GM19463 (cell line): ENCODE measurements at regions not wholly inside any gene's neighbourhood (a gene's known extent, or its start where the extent isn't known, plus 50 kb on each side); places are given as distances from the start of the nearest gene placed in this dataset.

Experiments used
- ATAC-seq: cut with Tn5 transposase; IDR thresholded peaks from one replicate; pipeline ENCODE4 v1.9.1; 2021; ENCODE audit warnings: mild to moderate bottlenecking, moderate library complexity; ENCODE audit not compliant: unreplicated experiment

GRCh38 chr7:15938115-15938514 is 251.6 kb upstream of the MEOX2 start:
- ATAC-seq: no peak

- ATAC-seq: no peak
Measured at GRCh38 chr7:15937571-15937970, 251.1 kb upstream of the MEOX2 start.

GRCh38 chr7:15936991-15937390 is 250.5 kb upstream of the MEOX2 start:
- ATAC-seq: no peak

GRCh38 chr7:15932318-15932717 is 245.8 kb upstream of the MEOX2 start:
- no peak for ATAC-seq

- ATAC-seq: no peak
Measured at GRCh38 chr7:15929411-15929810, 242.9 kb upstream of the MEOX2 start.

- peak; percentile 90 for ATAC-seq
Measured at GRCh38 chr7:15925608-15926007, 239.1 kb upstream of the MEOX2 start.

- ATAC-seq: no peak
Measured at GRCh38 chr7:15924910-15925309, 238.4 kb upstream of the MEOX2 start.

- ATAC-seq: no peak
Measured at GRCh38 chr7:15922002-15922401, 235.5 kb upstream of the MEOX2 start.

- no peak for ATAC-seq
Measured at GRCh38 chr7:15921576-15921975, 235.1 kb upstream of the MEOX2 start.

GRCh38 chr7:15920953-15921352 is 234.5 kb upstream of the MEOX2 start:
- no peak for ATAC-seq

- ATAC-seq: no peak
Measured at GRCh38 chr7:15916681-15917380, 230.3 kb upstream of the MEOX2 start.

- ATAC-seq: no peak
Measured at GRCh38 chr7:15915686-15916293, 229.3 kb upstream of the MEOX2 start.

- ATAC-seq: no peak
Measured at GRCh38 chr7:15914611-15915010, 228.1 kb upstream of the MEOX2 start.

- no peak for ATAC-seq
Measured at GRCh38 chr7:15906436-15906835, 220.0 kb upstream of the MEOX2 start.

GRCh38 chr7:15905251-15906040 is 219.0 kb upstream of the MEOX2 start:
- ATAC-seq: no peak

GRCh38 chr7:15891151-15891881 is 204.8 kb upstream of the MEOX2 start:
- no peak for ATAC-seq

GRCh38 chr7:15889507-15889906 is 203.0 kb upstream of the MEOX2 start:
- no peak for ATAC-seq

GRCh38 chr7:15888090-15888489 is 201.6 kb upstream of the MEOX2 start:
- no peak for ATAC-seq

- ATAC-seq: no peak
Measured at GRCh38 chr7:15886626-15887025, 200.1 kb upstream of the MEOX2 start.

GRCh38 chr7:15885678-15886077 is 199.2 kb upstream of the MEOX2 start:
- ATAC-seq: no peak

GRCh38 chr7:15874774-15875173 is 188.3 kb upstream of the MEOX2 start:
- no peak for ATAC-seq
